ENCODE measurements at regions not wholly inside any gene's neighbourhood (a gene's known extent, or its start where the extent isn't known, plus 50 kb on each side); places are given as distances from the start of the nearest gene placed in this dataset.

DNA sequence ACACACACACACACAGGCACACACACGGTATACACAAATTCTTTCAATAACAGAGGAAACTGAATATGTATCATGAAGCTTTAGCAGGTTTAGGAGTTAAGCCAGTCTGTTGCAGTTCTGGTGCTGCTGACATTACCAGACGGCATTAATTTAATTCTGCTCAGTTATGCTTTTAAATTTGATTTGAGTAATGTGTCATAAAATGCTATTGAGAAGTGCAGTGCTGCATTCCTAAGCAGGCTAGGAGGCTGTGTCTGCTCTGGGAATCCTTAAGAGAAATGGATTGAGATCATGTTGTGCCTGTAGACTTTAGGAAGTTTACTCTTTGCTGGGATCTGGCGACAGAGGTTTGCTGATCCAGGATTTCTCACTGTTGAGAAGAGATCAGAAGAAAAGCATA is 733.8 kb downstream of the BRINP1 start:
- no peaks in the 10 kb centered on the region for H3K27me3 ChIP-seq
- H3K27ac ChIP-seq = no peak overlapping the region
- DNase-seq = no peak
- no peaks in the 10 kb centered on the region for H3K4me1 ChIP-seq (replicated peaks in 1 of 2)
- TF ChIP-seq POLR2A (IDR thresholded peaks at IDR 0.05) = no peak
- TF ChIP-seq, protein P1, sequence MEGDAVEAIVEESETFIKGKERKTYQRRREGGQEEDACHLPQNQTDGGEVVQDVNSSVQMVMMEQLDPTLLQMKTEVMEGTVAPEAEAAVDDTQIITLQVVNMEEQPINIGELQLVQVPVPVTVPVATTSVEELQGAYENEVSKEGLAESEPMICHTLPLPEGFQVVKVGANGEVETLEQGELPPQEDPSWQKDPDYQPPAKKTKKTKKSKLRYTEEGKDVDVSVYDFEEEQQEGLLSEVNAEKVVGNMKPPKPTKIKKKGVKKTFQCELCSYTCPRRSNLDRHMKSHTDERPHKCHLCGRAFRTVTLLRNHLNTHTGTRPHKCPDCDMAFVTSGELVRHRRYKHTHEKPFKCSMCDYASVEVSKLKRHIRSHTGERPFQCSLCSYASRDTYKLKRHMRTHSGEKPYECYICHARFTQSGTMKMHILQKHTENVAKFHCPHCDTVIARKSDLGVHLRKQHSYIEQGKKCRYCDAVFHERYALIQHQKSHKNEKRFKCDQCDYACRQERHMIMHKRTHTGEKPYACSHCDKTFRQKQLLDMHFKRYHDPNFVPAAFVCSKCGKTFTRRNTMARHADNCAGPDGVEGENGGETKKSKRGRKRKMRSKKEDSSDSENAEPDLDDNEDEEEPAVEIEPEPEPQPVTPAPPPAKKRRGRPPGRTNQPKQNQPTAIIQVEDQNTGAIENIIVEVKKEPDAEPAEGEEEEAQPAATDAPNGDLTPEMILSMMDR (IDR thresholded peaks at IDR 0.05) = no peak
- H3K4me3 ChIP-seq = no peak overlapping the region
- intact Hi-C loops (cut with DNase I) = no loop called here
- WGBS, 4 donors = 51 to 66% (median 63%) methylated on average over 3 of the region's 3 CpGs
- no peaks in the 10 kb centered on the region for H3K9me3 ChIP-seq (replicated peaks in 1 of 3)
- H3K36me3 ChIP-seq (replicated peaks in 1 of 2) = no peaks in the 10 kb centered on the region

DNA sequence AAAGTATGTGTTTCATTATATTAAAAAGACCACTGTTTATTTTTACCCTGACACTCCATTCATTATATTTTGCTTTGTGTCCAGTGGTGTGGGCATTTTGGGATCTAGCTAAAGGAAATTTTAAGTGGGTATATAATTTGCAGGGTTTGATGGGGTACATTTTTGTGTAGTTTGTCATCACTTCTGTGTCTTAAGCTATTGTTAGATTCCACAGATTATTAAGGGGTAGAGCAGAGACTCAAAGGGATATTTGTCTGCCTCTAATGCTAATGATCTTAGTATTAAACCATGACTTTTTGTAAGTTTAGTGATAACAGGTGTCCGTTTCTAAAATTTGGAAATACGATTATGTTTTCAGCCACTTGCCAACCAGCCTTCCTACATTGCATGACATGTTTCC is 731.6 kb downstream of the BRINP1 start:
- intact Hi-C loops (cut with DNase I) = no loop called here
- Histone ChIP-seq H3K27me3 (no peaks in the 10 kb centered on the region), H3K4me3 (no peak overlapping the region), H3K36me3 (replicated peaks in 1 of 2) (no peaks in the 10 kb centered on the region), H3K4me1 (replicated peaks in 1 of 2) (no peaks in the 10 kb centered on the region), H3K27ac (no peak overlapping the region), H3K9me3 (replicated peaks in 1 of 3) (no peaks in the 10 kb centered on the region)
- no peak for DNase-seq
- no peak for TF ChIP-seq POLR2A (IDR thresholded peaks at IDR 0.05)
- 75 to 91% (median 85%) methylated on average over 2 of the region's 2 CpGs for WGBS, 4 donors

DNA sequence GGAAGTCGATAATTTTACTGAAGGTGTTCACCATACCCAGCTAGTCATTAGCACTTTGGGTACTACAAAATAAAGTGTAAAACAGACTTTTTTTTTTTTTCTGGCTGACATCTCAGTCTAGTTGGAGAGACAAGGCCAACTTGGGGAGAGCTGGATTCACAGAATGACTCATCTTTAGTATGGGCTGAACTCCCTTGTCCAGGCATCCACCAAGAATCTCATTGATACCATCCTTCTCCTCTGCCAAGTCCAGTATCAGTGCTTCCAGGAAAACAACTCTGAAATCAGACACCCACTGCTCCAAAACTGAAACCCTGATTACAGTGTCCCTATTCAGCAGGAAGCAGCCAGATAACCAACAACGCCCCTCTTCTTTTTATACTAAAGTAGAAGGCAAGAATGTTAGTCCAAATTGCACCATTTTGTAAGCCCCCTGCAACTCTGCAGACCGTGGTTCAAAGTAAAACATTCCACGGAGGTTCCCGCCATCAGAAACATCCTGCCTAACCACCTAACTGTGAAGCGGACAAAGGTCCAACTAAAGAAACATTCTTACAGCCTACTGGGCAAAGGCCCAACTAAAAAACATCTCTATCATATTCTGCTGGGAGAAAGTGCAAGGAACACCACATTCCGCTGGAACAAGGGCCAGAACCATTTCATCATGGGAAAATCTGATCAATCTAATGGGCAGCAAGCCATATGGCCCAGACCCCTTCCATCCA is 728.2 kb downstream of the BRINP1 start:
- no peaks in the 10 kb centered on the region for H3K4me1 ChIP-seq (replicated peaks in 1 of 2)
- 62 to 80% (median 75%) methylated on average over 7 of the region's 7 CpGs for WGBS, 4 donors
- H3K27me3 ChIP-seq = no peaks in the 10 kb centered on the region
- no peaks in the 10 kb centered on the region for H3K9me3 ChIP-seq (replicated peaks in 1 of 3)
- DNase-seq = peak in 1 of 7 donors; percentile 15
- H3K4me3 ChIP-seq = no peak overlapping the region
- intact Hi-C loops (cut with DNase I) = no loop called here
- TF ChIP-seq POLR2A (IDR thresholded peaks at IDR 0.05) = no peak
- TF ChIP-seq, protein P1 (IDR thresholded peaks at IDR 0.05) = no peak
- no peak overlapping the region for H3K27ac ChIP-seq
- no peaks in the 10 kb centered on the region for H3K36me3 ChIP-seq (replicated peaks in 1 of 2)

DNA sequence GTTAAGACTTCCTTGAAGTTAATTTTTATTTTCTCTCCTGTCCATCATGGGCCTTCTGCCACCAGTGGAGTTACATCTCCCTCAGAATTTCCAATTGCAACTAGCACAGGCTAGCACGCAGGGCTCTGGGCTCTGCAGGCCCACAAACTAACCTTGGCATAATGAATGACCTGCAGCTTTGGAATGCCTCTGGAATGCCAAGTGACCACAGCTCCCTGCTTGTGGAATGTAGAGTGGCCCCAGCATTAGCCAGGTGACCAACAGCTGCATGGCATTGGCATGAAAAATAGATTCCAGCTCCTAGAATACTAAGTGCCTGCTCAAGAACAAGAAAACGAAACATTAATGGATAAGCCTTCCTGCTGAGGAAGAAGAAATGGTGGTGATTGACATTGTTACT is 726.1 kb downstream of the BRINP1 start:
- intact Hi-C loops (cut with DNase I) = no loop called here
- H3K27ac ChIP-seq = no peak overlapping the region
- no peaks in the 10 kb centered on the region for H3K4me1 ChIP-seq (replicated peaks in 1 of 2)
- H3K4me3 ChIP-seq = no peak overlapping the region
- no peaks in the 10 kb centered on the region for H3K9me3 ChIP-seq (replicated peaks in 1 of 3)
- no peaks in the 10 kb centered on the region for H3K27me3 ChIP-seq
- TF ChIP-seq, protein P1 (IDR thresholded peaks at IDR 0.05) = no peak
- DNase-seq = peak in 5 of 7 donors; percentile 30 to 51 (median 36)
- WGBS, 4 donors = 34 to 40% (median 39%) methylated on average over 2 of the region's 2 CpGs
- H3K36me3 ChIP-seq (replicated peaks in 1 of 2) = no peaks in the 10 kb centered on the region

DNA sequence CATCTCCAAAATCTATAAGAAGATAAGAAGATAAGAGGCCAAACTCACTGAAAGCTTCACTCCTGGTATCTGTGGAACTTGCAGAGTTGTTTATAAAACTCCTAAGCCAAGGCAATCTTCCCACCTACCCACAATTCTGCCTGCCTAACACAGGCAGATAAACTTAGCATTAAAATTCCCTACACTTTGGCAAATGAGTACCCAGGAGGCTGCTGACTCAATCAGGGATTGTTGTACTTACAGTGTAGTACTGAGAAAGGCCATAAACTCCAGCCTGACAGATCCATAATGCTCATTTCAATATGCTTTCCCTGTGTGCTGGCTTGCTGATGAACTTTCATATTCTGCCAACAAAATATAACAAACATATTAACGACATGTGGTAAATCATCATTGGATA is 725.2 kb downstream of the BRINP1 start:
- 81 to 94% (median 88%) methylated on average over 1 of the region's 1 CpG for WGBS, 4 donors
- TF ChIP-seq, protein P1 (IDR thresholded peaks at IDR 0.05) = no peak
- no peak for TF ChIP-seq POLR2A (IDR thresholded peaks at IDR 0.05)

More for the DNA sequence above, 725.2 kb downstream of the BRINP1 start:
- intact Hi-C loops (cut with DNase I) = no loop called here
- Histone ChIP-seq H3K9me3 (replicated peaks in 1 of 3) (no peaks in the 10 kb centered on the region), H3K27ac (no peak overlapping the region), H3K4me1 (replicated peaks in 1 of 2) (no peaks in the 10 kb centered on the region), H3K27me3 (no peaks in the 10 kb centered on the region), H3K4me3 (no peak overlapping the region), H3K36me3 (replicated peaks in 1 of 2) (no peaks in the 10 kb centered on the region)
- no peak for DNase-seq

Data from adrenal gland (tissue), 9 donors.